PFSK-1 (cell line): ENCODE measurements at regions not wholly inside any gene's neighbourhood (a gene's known extent, or its start where the extent isn't known, plus 50 kb on each side); places are given as distances from the start of the nearest gene placed in this dataset.

ENCODE experiments used
- FOXP2 ChIP-seq: optimal IDR thresholded peaks from 2 replicates; pipeline ENCODE3; 2011; ENCODE audit warnings: borderline replicate concordance, control low read depth, inconsistent platforms; ENCODE audit not compliant: insufficient read depth; ENCODE audit errors: extremely low read length, extremely low read depth
- POLR2AphosphoS5 ChIP-seq: IDR thresholded peaks from 2 replicates; pipeline ENCODE4 v1.6.1; 2012; ENCODE audit warnings: low read depth, mild to moderate bottlenecking, control low read depth, low read length, moderate library complexity
- REST ChIP-seq, 2 experiments: IDR thresholded peaks; 2 replicates each; pipeline versions ENCODE4 v1.6.1 to v1.8.0; 2011 to 2012; ENCODE audit warnings: low read depth in 2 of 2, low read length in 2 of 2, control low read depth in 1 of 2, inconsistent platforms in 1 of 2, mild to moderate bottlenecking in 1 of 2, moderate library complexity in 1 of 2; ENCODE audit not compliant: insufficient read depth in 1 of 2
- SIN3A ChIP-seq: IDR thresholded peaks from 2 replicates; pipeline ENCODE4 v1.6.1; 2012; ENCODE audit warnings: mild to moderate bottlenecking, low read length, moderate library complexity, borderline replicate concordance; ENCODE audit not compliant: insufficient read depth
- TAF1 ChIP-seq: IDR thresholded peaks from 2 replicates; pipeline ENCODE4 v1.6.1; 2012; ENCODE audit warnings: low read length, control low read depth, borderline replicate concordance; ENCODE audit not compliant: insufficient read depth

- TF ChIP-seq SIN3A (no peak), REST (IDR thresholded peaks at IDR 0.05; ENCODE audit: insufficient read depth in 1 of 2, low read depth in 2 of 2, low read length in 2 of 2) (no peak), FOXP2 (no peak), TAF1 (no peak), POLR2AphosphoS5 (no peak)
Observed at GRCh38 chr10:28743576-28743975, 66.3 kb downstream of the BAMBI start.

GRCh38 chr10:28744069-28744768 lies 66.9 kb downstream of the BAMBI start:
- TF ChIP-seq SIN3A (no peak), FOXP2 (no peak)

- TF ChIP-seq SIN3A (no peak), TAF1 (no peak), FOXP2 (no peak), POLR2AphosphoS5 (no peak), REST (IDR thresholded peaks at IDR 0.05; ENCODE audit: insufficient read depth in 1 of 2, low read depth in 2 of 2, low read length in 2 of 2) (no peak)
Observed at GRCh38 chr10:28754930-28755718, 77.8 kb downstream of the BAMBI start.

GRCh38 chr10:28761084-28761846 lies 83.9 kb downstream of the BAMBI start:
- TF ChIP-seq TAF1, result no peak
- no peak for TF ChIP-seq FOXP2
- no peak for TF ChIP-seq SIN3A
- no peak for TF ChIP-seq POLR2AphosphoS5
- TF ChIP-seq REST (IDR thresholded peaks at IDR 0.05; ENCODE audit: insufficient read depth in 1 of 2, low read depth in 2 of 2, low read length in 2 of 2), result no peak

- TF ChIP-seq TAF1, result no peak
- no peak for TF ChIP-seq POLR2AphosphoS5
- TF ChIP-seq REST (IDR thresholded peaks at IDR 0.05; ENCODE audit: insufficient read depth in 1 of 2, low read depth in 2 of 2, low read length in 2 of 2), result no peak
- TF ChIP-seq SIN3A, result no peak
- TF ChIP-seq FOXP2, result no peak
Observed at GRCh38 chr10:28763471-28764170, 86.3 kb downstream of the BAMBI start.
